ENCODE measurements at regions not wholly inside any gene's neighbourhood (a gene's known extent, or its start where the extent isn't known, plus 50 kb on each side); places are given as distances from the start of the nearest gene placed in this dataset.

DNA sequence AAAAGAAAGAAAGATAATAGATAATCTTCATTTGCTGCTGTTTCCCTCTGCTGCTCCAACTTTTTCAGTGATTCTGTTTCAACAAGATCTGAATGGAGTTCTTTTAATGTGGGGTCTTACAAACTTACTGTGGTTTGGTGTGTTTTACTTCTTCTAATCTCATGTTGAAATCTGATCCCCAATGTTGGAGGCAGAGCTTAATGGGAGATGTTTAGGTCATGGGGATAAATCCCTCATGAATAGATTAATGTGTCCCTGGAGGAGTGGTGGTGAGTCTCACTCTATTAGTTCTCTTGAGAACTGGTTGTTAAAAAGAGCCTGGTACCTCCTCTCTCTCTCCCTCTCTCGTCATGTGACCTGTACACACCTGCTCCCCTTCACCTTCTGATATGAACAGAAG, 442.4 kb downstream of the EPHA4 start:
- peaks cover 0 to 4% (median 0%) of the 10 kb centered on the region in 4 donors for H3K27me3 ChIP-seq
- TF ChIP-seq, protein P1, sequence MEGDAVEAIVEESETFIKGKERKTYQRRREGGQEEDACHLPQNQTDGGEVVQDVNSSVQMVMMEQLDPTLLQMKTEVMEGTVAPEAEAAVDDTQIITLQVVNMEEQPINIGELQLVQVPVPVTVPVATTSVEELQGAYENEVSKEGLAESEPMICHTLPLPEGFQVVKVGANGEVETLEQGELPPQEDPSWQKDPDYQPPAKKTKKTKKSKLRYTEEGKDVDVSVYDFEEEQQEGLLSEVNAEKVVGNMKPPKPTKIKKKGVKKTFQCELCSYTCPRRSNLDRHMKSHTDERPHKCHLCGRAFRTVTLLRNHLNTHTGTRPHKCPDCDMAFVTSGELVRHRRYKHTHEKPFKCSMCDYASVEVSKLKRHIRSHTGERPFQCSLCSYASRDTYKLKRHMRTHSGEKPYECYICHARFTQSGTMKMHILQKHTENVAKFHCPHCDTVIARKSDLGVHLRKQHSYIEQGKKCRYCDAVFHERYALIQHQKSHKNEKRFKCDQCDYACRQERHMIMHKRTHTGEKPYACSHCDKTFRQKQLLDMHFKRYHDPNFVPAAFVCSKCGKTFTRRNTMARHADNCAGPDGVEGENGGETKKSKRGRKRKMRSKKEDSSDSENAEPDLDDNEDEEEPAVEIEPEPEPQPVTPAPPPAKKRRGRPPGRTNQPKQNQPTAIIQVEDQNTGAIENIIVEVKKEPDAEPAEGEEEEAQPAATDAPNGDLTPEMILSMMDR (IDR thresholded peaks at IDR 0.05), result no peak
- no peak overlapping the region for H3K27ac ChIP-seq
- no peak for FAIRE-seq
- no peak for ATAC-seq
- H3K9me3 ChIP-seq, result no peaks in the 10 kb centered on the region
- H3K4me1 ChIP-seq, result no peaks in the 10 kb centered on the region
- 38 to 85% methylated on average over 1 of the region's 1 CpG for WGBS, 2 donors
- no peak for DNase-seq
- H3K4me3 ChIP-seq, result no peak overlapping the region
- H3K36me3 ChIP-seq, result no peaks in the 10 kb centered on the region
- intact Hi-C loops (cut with DNase I), result no loop called here

DNA sequence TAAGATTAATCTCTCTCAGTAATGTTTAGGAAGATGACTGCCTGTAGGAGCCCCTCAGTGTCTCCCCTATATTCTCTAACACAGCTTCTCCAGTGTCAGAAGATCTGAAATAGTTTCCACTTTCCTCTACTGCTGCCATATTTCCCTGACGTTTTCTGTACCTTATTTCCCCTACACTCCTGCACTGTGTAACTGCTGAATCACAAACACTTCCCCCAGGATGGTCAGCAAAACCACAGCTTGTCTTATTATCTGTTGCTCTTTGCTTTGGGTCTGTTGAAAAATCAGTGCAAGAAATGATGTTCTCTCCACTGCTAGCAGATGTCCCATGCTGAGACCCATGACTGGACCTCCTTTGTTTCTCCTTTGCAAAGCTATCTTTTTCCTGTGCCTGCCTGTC, 441.7 kb downstream of the EPHA4 start:
- intact Hi-C loops (cut with DNase I), result no loop called here

DNA sequence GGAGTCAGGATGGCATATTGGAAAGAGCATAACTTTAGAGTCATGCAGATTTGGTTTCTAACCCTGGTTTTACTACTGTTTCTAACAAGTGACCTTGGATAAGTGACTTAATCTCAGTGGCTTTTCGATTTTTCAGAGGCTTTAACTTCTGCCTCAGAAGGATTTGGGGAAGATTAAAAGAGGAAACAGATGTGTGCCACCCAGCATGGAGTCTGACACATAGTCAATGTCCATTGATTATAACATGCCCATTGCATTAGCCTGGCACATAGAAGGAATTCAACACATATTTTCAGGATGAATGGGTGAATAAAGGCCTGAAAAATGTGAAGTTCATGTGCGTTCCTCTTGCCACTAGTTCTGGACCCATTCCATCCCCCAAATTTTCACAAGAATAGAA, 438.2 kb downstream of the EPHA4 start:
- Histone ChIP-seq H3K36me3 (no peaks in the 10 kb centered on the region), H3K27ac (no peak overlapping the region), H3K4me1 (no peaks in the 10 kb centered on the region), H3K9me3 (no peaks in the 10 kb centered on the region), H3K4me3 (no peak overlapping the region), H3K27me3 (no peaks in the 10 kb centered on the region)
- no peak for ATAC-seq
- TF ChIP-seq, protein P1 (IDR thresholded peaks at IDR 0.05), result no peak
- WGBS, 2 donors, result 55 to 64% methylated on average over 2 of the region's 2 CpGs
- no peak for FAIRE-seq
- intact Hi-C loops (cut with DNase I), result no loop called here
- no peak for DNase-seq

More for the DNA sequence above, 441.7 kb downstream of the EPHA4 start:
- DNase-seq (no peak), FAIRE-seq (no peak), ATAC-seq (no peak)
- H3K27ac ChIP-seq, result no peak overlapping the region
- TF ChIP-seq, protein P1 (IDR thresholded peaks at IDR 0.05), result no peak
- H3K4me1 ChIP-seq, result no peaks in the 10 kb centered on the region
- no peaks in the 10 kb centered on the region for H3K36me3 ChIP-seq
- peaks cover 0 to 4% (median 0%) of the 10 kb centered on the region in 4 donors for H3K27me3 ChIP-seq
- H3K9me3 ChIP-seq, result no peaks in the 10 kb centered on the region
- 26 to 35% methylated on average over 1 of the region's 1 CpG for WGBS, 2 donors
- no peak overlapping the region for H3K4me3 ChIP-seq

DNA sequence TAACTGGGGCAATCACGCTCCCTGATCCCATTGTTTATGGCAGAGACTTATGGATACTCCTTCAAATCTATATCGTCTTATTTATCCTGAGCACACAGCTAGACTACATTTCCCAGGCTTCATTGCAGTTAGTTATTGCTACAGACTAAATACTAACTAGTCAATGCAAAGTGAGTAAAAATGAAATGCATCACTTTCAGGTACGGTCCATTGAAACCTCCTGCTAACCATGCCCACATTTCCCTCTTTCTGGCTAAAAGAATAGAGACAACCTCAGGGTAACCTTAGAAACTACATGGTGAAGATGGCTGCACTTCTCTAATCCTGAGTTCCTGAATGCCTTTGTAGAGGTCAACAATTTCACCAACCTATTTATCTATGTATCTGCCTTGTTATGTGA, 437.4 kb downstream of the EPHA4 start:
- TF ChIP-seq, protein P1 (IDR thresholded peaks at IDR 0.05), result no peak
- no peak overlapping the region for H3K4me3 ChIP-seq
- intact Hi-C loops (cut with DNase I), result no loop called here
- 92 to 96% methylated on average over 3 of the region's 3 CpGs for WGBS, 2 donors
- DNase-seq (no peak), FAIRE-seq (no peak), ATAC-seq (no peak)
- no peaks in the 10 kb centered on the region for H3K4me1 ChIP-seq
- no peaks in the 10 kb centered on the region for H3K27me3 ChIP-seq
- no peak overlapping the region for H3K27ac ChIP-seq
- no peaks in the 10 kb centered on the region for H3K9me3 ChIP-seq
- H3K36me3 ChIP-seq, result no peaks in the 10 kb centered on the region

DNA sequence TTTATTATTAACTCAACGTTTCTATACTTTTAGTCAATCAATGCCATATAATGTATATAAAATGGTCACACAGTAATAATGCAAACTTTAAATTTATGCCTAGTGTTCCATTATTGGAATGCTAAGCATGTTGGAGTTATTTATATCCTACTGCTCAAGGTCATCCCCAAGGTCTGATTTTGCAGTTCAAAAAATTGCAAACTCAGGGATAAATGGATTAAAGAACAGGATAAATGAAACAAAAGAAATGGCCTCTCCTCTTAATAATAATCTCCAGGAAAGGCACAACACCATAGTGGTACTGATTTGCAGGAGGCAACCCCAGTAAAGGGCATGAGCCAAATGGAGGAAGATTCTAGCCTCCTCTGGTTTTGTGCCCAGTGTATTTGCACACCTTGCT, 436.4 kb downstream of the EPHA4 start:
- FAIRE-seq (no peak), ATAC-seq (no peak), DNase-seq (no peak)
- intact Hi-C loops (cut with DNase I), result no loop called here
- Histone ChIP-seq H3K4me1 (no peaks in the 10 kb centered on the region), H3K36me3 (no peaks in the 10 kb centered on the region), H3K27me3 (no peaks in the 10 kb centered on the region), H3K27ac (no peak overlapping the region), H3K4me3 (no peak overlapping the region), H3K9me3 (no peaks in the 10 kb centered on the region)
- TF ChIP-seq, protein P1 (IDR thresholded peaks at IDR 0.05), result no peak
- WGBS, 2 donors, result 35% methylated on average over 1 of the region's 1 CpG

Measured in pancreas (tissue), 10 donors.